ENCODE measurements at regions not wholly inside any gene's neighbourhood (a gene's known extent, or its start where the extent isn't known, plus 50 kb on each side); places are given as distances from the start of the nearest gene placed in this dataset.
"Not testable (repeated sequence)": the region's sequence is repeated elsewhere in the genome, so short reads cannot be mapped to it uniquely, and the experiment has no call there.

- DNase-seq: no peak
Measured at GRCh38 chr9:19926774-19927173, 137.9 kb upstream of the SLC24A2 start.

DNA sequence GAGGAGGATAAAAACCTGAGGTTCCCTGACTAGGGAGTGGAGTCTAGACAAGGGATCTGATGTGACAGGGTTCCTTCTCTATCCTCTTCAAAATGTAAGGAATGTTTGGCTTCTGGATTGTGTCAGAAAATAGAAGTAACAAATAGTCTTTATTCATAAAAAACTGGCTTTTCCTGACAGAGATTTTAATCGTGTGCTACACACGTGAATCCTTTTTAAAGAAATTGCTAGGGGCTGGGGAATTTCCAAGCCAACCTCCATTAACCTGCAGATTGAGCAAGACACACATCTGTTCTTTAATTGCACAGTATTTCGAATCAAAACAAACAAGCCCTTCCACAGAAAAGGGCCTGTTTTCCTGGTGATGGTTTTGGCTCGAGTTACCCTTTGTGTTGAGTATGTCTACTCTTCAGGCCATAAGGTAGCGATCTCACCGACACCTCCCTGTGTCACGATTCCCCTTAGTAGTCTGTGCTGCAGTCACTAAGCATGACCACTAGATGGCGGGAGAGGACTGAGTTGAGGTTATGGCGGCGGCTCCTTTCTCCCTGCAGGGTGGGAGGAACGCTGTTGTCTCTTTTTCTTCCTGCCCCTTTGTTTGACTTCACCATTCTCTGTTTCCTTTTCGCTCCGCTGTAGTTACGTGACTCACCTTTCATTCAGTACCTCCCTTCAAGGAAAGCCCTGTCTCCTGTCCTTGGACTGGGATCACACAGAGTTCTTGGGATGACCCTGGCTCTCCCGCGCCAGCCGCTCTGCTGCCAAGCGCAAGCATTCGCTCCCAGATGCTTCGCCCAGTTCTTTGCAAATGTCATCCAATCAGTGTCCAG is 137.1 kb upstream of the SLC24A2 start:
- peak; percentile 55 for DNase-seq

DNA sequence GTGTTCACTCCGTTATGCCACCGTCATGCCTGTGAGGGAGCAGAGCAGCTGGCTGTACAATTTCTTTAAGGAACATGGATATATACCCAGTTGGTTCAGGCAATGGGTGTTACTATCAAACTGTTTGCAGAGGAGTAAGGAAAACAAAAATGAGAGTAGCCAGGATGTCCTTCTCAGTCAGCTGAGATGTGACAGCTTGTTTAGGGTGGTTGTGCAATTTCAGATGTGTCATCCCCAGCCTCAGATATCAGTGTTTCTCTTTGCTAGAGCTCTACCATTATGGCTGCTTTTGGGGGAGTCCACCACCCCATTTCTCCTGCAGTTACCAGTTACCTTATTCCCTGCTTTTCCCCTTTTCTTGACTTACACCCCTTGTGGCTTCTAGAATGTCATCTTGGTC is 135.2 kb upstream of the SLC24A2 start:
- no peak for DNase-seq

DNA sequence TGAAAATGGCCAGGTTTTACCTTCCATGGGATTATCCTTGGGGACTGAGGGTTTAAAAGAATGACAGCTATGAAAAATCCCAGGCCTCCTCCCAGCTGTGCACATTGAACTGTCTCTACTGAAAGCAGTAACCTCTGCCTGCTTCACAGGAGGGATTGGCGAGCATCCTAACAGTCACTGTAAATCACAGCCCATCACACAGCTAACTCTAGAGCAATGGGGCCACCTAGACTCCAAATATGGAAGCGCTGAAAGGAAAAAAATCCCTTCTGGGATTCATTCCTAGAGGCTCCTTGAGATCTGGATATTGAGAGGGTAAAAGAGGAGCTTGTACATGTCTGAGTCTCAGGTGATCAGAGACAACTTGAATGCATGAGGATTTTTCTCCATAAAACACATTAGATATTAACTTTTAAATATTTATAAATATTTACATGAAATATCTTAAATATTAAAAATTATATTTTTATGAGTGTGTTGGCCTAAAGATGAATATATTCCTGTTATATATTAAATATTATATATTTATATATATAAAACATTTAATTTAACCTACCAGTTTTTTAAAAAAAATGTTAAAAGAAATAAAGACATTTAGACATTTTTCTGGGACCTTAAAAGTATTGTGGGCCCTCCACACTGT is 133.8 kb upstream of the SLC24A2 start:
- no peak for DNase-seq

GRCh38 chr9:19920401-19920800 is 131.6 kb upstream of the SLC24A2 start:
- no peak for DNase-seq

DNA sequence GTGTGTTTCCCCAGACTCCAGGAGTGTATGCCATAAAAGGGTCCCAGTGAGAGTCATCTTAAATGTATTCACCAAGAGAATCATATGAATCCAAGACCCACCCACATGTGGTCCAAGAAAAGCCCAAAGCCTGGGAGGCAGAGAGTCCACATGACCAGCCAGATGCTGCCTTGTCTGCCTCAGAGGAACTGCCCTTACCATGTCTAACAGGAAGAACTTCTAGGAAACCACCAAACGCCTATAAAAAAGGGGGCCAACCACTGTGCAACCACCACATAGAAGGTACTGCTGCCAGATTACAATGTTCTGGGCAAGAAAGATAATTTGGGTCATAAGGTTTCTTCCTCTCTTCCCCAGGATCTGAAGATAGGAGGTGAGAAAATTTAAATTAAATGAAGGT is 129.8 kb upstream of the SLC24A2 start:
- DNase-seq: no peak

GRCh38 chr9:19914044-19914443 is 125.2 kb upstream of the SLC24A2 start:
- no peak for DNase-seq

GRCh38 chr9:19913151-19913550 is 124.3 kb upstream of the SLC24A2 start:
- DNase-seq: no peak

DNA sequence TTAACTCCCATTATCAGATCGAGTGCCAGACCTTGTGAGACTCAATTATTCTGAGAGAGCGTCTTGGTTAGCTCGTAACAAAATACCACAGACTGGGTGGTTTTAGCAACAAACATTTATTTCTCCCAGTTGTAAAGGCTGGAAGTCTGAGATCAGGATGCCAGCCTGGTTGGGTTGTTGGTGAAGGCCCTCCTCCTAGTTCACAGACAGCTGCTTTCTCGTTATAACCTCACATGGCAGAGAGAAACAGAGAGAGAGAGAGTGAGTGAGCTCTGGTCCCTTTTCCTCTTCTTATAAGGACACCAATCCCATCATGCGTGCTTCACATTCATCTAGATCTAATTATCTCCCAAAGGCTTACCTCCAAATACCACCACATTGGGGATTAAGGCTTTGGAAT is 114.2 kb upstream of the SLC24A2 start:
- DNase-seq: no peak

- DNase-seq: no peak
Measured at GRCh38 chr9:19901586-19901985, 112.7 kb upstream of the SLC24A2 start.

- no peak for DNase-seq
Measured at GRCh38 chr9:19896161-19896560, 107.3 kb upstream of the SLC24A2 start.

GRCh38 chr9:19895578-19895977 is 106.7 kb upstream of the SLC24A2 start:
- DNase-seq: not testable (repeated sequence)

DNA sequence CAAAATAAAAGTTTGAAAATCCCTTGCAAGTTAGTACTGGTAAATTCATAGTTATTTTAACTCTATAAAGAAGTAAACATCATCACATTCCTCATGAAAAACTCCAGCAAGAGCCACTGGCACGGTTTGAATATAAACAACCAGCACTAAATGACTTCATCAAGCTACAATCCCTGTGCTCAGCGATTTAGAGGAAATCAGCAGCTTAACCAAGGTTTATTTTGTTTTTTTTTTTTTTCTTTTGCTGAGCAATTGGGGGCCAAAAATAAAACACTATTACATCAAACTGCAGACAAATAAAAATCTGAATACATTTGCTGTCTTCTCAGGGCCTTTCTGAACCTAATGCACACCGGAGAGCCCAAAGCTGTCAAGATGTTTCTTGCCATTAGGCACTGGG is 106.2 kb upstream of the SLC24A2 start:
- DNase-seq: no peak

- no peak for DNase-seq
Measured at GRCh38 chr9:19885608-19886007, 96.8 kb upstream of the SLC24A2 start.

DNA sequence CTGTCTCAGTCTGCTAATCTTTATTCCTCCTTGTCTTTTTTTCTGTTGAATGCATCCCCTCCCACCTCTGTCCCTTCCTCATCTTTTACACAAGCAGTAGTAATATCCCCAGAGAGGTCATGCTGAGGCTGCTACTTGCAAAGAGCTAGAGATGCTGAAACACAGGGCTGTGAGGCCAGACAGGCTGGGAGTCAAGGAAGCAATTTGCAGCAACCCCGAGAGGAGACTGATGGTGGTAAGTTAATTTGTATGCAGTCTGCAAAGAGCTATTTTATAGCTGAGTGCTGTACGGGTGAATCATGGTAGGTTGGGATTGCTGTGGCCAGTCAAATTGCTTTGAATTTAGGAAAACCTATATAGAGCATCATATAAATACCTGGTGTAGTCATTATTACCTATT is 90.2 kb upstream of the SLC24A2 start:
- no peak for DNase-seq

GRCh38 chr9:19876569-19877316 is 87.9 kb upstream of the SLC24A2 start:
- DNase-seq: no peak

DNA sequence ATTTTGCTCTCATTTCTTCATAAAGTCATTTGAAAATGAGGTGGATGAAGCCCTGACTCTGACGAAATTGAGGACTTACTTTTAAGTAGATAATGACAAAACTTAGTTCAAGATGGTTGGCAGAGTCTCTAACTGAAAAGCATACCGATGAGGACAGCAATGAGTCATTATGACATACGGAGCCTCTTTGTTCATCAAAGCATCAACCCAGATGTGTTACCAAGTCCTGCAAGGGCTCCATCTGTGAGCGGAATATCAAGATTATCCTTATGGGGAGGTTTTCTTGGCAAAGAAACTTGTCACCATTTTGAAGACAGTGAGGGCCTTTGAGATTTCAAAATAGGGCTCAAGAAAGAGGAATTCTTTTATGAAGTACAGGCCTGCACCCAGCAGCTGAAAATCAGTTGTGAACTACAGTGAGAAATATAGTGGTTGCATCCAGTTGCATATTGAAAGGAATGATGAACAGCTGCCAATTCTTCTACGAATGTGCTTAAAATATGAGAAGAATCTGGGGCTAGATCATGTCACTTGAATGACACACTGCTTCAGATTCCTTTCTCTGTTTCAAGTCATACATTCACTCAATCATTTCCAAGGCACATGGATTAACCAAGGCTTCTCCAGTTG is 86.6 kb upstream of the SLC24A2 start:
- DNase-seq: no peak

GRCh38 chr9:19873188-19873587 is 84.4 kb upstream of the SLC24A2 start:
- DNase-seq: not testable (repeated sequence)

DNA sequence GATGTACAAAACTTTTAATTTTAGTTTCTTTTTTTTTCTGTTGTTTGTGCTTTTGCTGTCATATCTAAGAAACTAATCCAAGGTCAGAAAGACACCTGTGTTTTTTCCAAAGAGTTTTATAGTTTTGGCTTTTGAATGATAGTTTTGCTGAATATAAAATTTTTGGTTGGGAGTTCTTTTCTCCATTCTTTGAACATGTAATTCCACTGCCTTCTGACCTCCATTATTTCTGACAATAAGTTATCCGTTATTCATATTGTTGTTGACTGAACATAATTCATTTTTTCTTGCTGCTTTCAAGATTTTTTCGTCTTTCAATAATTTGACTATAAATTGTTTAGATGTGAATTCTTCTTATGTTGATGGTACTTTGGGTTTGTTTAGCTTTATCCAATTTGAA is 82.2 kb upstream of the SLC24A2 start:
- DNase-seq: no peak

- no peak for DNase-seq
Measured at GRCh38 chr9:19840953-19841352, 52.1 kb upstream of the SLC24A2 start.

Measured in DMS79 (cell line).